SK-N-MC (cell line): ENCODE measurements at regions not wholly inside any gene's neighbourhood (a gene's known extent, or its start where the extent isn't known, plus 50 kb on each side); places are given as distances from the start of the nearest gene placed in this dataset.

ENCODE experiments used
- EZH2 ChIP-seq: fragments of 200-600 bp; sonication (generic); IDR thresholded peaks from one replicate; pipeline ENCODE4 v1.6.1; 2017; ENCODE audit warnings: antibody characterized with exemption
- POLR2AphosphoS5 ChIP-seq: IDR thresholded peaks from 2 replicates; pipeline ENCODE4 v1.6.1; 2012; ENCODE audit warnings: mild to moderate bottlenecking, low read depth, low read length, borderline replicate concordance

DNA sequence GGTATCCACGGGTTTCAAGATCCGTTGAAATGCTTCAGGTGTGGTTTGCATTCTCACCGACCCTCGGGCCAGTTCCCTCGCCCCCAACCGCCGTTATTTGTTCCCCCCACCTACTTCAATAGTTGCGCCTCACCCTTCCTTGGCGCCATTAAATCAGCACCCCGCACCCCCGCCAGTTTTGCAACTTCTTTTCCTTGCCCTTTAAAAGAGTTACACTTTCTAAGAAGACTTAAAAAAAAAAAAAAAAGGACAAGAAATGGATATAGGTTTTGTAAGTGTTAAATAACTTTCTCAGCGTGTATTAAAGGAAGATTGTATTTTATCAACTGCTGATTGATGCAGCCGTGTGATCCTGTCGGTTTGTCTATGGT is 87.2 kb downstream of the NR2F2 start:
- no peak for TF ChIP-seq POLR2AphosphoS5
- peak; percentile 38 for TF ChIP-seq EZH2
